ENCODE measurements at regions not wholly inside any gene's neighbourhood (a gene's known extent, or its start where the extent isn't known, plus 50 kb on each side); places are given as distances from the start of the nearest gene placed in this dataset.

GRCh38 chr2:217185265-217185995 lies 325.6 kb upstream of the TNP1 start:
- Histone ChIP-seq H3K4me1 (ENCODE audit: insufficient read depth) (no peaks in the 10 kb centered on the region), H3K9me3 (ENCODE audit: low read depth) (no peaks in the 10 kb centered on the region), H3K4me3 (no peak overlapping the region), H3K27ac (no peak overlapping the region), H3K4me2 (no peak overlapping the region), H3K27me3 (no peaks in the 10 kb centered on the region), H2AFZ (no peak overlapping the region), H4K20me1 (ENCODE audit: insufficient read depth, poor library complexity, severe bottlenecking) (no peaks in the 10 kb centered on the region), H3K79me2 (no peaks in the 10 kb centered on the region), H3K36me3 (replicated peaks; ENCODE audit: insufficient read depth, low read depth) (no peaks in the 10 kb centered on the region), H3K9me2 (replicated peaks; ENCODE audit: insufficient read depth) (no peaks in the 10 kb centered on the region)
- WGBS (ENCODE audit: low lambda C conversion rate, missing lambda C conversion rate): 90% methylated on average over 7 of the region's 7 CpGs
- TF ChIP-seq EZH2phosphoT487 (IDR thresholded peaks at IDR 0.05; ENCODE audit: low read depth, severe bottlenecking, unreplicated experiment) (no peak), EZH2 (IDR thresholded peaks at IDR 0.05; ENCODE audit: borderline replicate concordance) (no peak)
- TF ChIP-seq, protein P1, sequence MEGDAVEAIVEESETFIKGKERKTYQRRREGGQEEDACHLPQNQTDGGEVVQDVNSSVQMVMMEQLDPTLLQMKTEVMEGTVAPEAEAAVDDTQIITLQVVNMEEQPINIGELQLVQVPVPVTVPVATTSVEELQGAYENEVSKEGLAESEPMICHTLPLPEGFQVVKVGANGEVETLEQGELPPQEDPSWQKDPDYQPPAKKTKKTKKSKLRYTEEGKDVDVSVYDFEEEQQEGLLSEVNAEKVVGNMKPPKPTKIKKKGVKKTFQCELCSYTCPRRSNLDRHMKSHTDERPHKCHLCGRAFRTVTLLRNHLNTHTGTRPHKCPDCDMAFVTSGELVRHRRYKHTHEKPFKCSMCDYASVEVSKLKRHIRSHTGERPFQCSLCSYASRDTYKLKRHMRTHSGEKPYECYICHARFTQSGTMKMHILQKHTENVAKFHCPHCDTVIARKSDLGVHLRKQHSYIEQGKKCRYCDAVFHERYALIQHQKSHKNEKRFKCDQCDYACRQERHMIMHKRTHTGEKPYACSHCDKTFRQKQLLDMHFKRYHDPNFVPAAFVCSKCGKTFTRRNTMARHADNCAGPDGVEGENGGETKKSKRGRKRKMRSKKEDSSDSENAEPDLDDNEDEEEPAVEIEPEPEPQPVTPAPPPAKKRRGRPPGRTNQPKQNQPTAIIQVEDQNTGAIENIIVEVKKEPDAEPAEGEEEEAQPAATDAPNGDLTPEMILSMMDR (IDR thresholded peaks at IDR 0.05; ENCODE audit: poor library complexity): no peak
- DNase-seq (ENCODE audit: low spot score): no peak

DNA sequence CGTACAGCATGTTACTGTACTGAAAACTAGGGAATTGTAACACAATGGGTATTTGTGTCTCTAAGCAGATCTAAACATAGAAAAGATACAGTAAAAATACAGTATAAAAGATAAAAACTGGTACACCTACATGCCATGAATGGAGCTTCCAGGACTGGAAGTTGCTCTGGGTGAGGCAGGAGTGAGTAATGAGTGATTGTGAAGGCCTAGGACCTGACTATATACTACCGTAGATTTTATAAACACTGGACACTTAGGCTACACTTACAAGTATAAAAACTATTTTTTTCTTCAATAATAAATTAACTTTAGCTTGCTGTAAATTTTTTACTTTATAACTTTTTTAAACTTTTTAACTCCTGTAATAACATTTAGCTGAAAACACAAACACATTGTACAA lies 324.4 kb upstream of the TNP1 start:
- no peaks in the 10 kb centered on the region for H3K9me3 ChIP-seq (ENCODE audit: low read depth)
- H3K36me3 ChIP-seq (replicated peaks; ENCODE audit: insufficient read depth, low read depth): no peaks in the 10 kb centered on the region
- no peaks in the 10 kb centered on the region for H3K4me1 ChIP-seq (ENCODE audit: insufficient read depth)
- no peak for DNase-seq (ENCODE audit: low spot score)
- TF ChIP-seq EZH2 (IDR thresholded peaks at IDR 0.05; ENCODE audit: borderline replicate concordance): no peak
- no peak overlapping the region for H3K4me2 ChIP-seq
- 86% methylated on average over 2 of the region's 2 CpGs for WGBS (ENCODE audit: low lambda C conversion rate, missing lambda C conversion rate)
- H3K4me3 ChIP-seq: no peak overlapping the region
- no peaks in the 10 kb centered on the region for H3K79me2 ChIP-seq
- no peaks in the 10 kb centered on the region for H3K9me2 ChIP-seq (replicated peaks; ENCODE audit: insufficient read depth)
- no peak overlapping the region for H2AFZ ChIP-seq
- no peaks in the 10 kb centered on the region for H4K20me1 ChIP-seq (ENCODE audit: insufficient read depth, poor library complexity, severe bottlenecking)
- H3K27ac ChIP-seq: no peak overlapping the region
- no peaks in the 10 kb centered on the region for H3K27me3 ChIP-seq

- no peak overlapping the region for H3K27ac ChIP-seq
- no peaks in the 10 kb centered on the region for H3K4me1 ChIP-seq (ENCODE audit: insufficient read depth)
Observed at GRCh38 chr2:217183471-217183870, 323.6 kb upstream of the TNP1 start.

GRCh38 chr2:217182926-217183325 lies 323.1 kb upstream of the TNP1 start:
- Histone ChIP-seq H3K36me3 (replicated peaks; ENCODE audit: insufficient read depth, low read depth) (no peaks in the 10 kb centered on the region), H3K9me3 (ENCODE audit: low read depth) (no peaks in the 10 kb centered on the region), H3K4me1 (ENCODE audit: insufficient read depth) (no peaks in the 10 kb centered on the region), H2AFZ (no peak overlapping the region), H3K9me2 (replicated peaks; ENCODE audit: insufficient read depth) (no peaks in the 10 kb centered on the region), H3K4me2 (no peak overlapping the region), H3K79me2 (no peaks in the 10 kb centered on the region), H3K4me3 (no peak overlapping the region), H4K20me1 (ENCODE audit: insufficient read depth, poor library complexity, severe bottlenecking) (no peaks in the 10 kb centered on the region), H3K27me3 (no peaks in the 10 kb centered on the region), H3K27ac (no peak overlapping the region)
- 61% methylated on average over 3 of the region's 3 CpGs for WGBS (ENCODE audit: low lambda C conversion rate, missing lambda C conversion rate)
- DNase-seq (ENCODE audit: low spot score): no peak
- TF ChIP-seq EZH2phosphoT487 (IDR thresholded peaks at IDR 0.05; ENCODE audit: low read depth, severe bottlenecking, unreplicated experiment) (no peak), EZH2 (IDR thresholded peaks at IDR 0.05; ENCODE audit: borderline replicate concordance) (no peak)
- TF ChIP-seq, protein P1 (IDR thresholded peaks at IDR 0.05; ENCODE audit: poor library complexity): no peak

More at GRCh38 chr2:217183471-217183870, 323.6 kb upstream of the TNP1 start:
- 96% methylated on average over 1 of the region's 1 CpG for WGBS (ENCODE audit: low lambda C conversion rate, missing lambda C conversion rate)
- H3K4me3 ChIP-seq: no peak overlapping the region
- no peak for DNase-seq (ENCODE audit: low spot score)
- H2AFZ ChIP-seq: no peak overlapping the region
- TF ChIP-seq, protein P1 (IDR thresholded peaks at IDR 0.05; ENCODE audit: poor library complexity): no peak
- TF ChIP-seq EZH2 (IDR thresholded peaks at IDR 0.05; ENCODE audit: borderline replicate concordance) (no peak), EZH2phosphoT487 (IDR thresholded peaks at IDR 0.05; ENCODE audit: low read depth, severe bottlenecking, unreplicated experiment) (no peak)
- H3K9me3 ChIP-seq (ENCODE audit: low read depth): no peaks in the 10 kb centered on the region
- no peaks in the 10 kb centered on the region for H3K27me3 ChIP-seq
- H3K9me2 ChIP-seq (replicated peaks; ENCODE audit: insufficient read depth): no peaks in the 10 kb centered on the region
- no peaks in the 10 kb centered on the region for H4K20me1 ChIP-seq (ENCODE audit: insufficient read depth, poor library complexity, severe bottlenecking)
- no peaks in the 10 kb centered on the region for H3K36me3 ChIP-seq (replicated peaks; ENCODE audit: insufficient read depth, low read depth)
- H3K4me2 ChIP-seq: no peak overlapping the region
- no peaks in the 10 kb centered on the region for H3K79me2 ChIP-seq
